H1 (cell line): ENCODE measurements at regions not wholly inside any gene's neighbourhood (a gene's known extent, or its start where the extent isn't known, plus 50 kb on each side); places are given as distances from the start of the nearest gene placed in this dataset.

Experiments
- CTCF ChIA-PET: fragments of 300-600 bp; sonication (Branson Sonifier 250); formaldehyde crosslinking; loops from one replicate; lab custom pipeline; 2021; ENCODE audit not compliant: partially characterized antibody; lab: Charles Lee
- POLR2A ChIA-PET: fragments of 300-600 bp; sonication (Branson Sonifier 250); formaldehyde crosslinking; loops from one replicate; lab custom pipeline; 2021; ENCODE audit warnings: inconsistent platforms; ENCODE audit not compliant: partially characterized antibody; lab: Charles Lee
- DNase-seq, 2 experiments: peaks; one replicate each; pipeline versions ENCODE4 v3.0.0 to v3.0.0-alpha.2; 2010 to 2022; ENCODE audit warnings: low spot score in 2 of 2, low read depth in 1 of 2, mixed read lengths in 1 of 2
- FAIRE-seq: peaks from 2 replicates; lab custom pipeline; 2011; peaks lifted over from hg19 to GRCh38; lab: Jason Lieb, UNC
- H2AFZ ChIP-seq: 2 replicates; pipeline ENCODE4 v1.8.1; 2012; ENCODE audit warnings: low read length, inconsistent platforms
- H2AK5ac ChIP-seq: 2 replicates; pipeline ENCODE4 v1.6.1; 2013; ENCODE audit warnings: low read depth, low read length
- H2BK120ac ChIP-seq: replicated peaks from 2 replicates; pipeline ENCODE3; 2013; ENCODE audit warnings: low read depth, low read length, inconsistent platforms
- H2BK12ac ChIP-seq: 2 replicates; pipeline ENCODE4 v1.6.1; 2013; ENCODE audit warnings: low read depth, low read length
- H2BK15ac ChIP-seq: 2 replicates; pipeline ENCODE4 v1.6.1; 2013; ENCODE audit warnings: low read length
- H2BK20ac ChIP-seq: 2 replicates; pipeline ENCODE4 v1.6.1; 2013; ENCODE audit warnings: low read length
- H2BK5ac ChIP-seq: 2 replicates; pipeline ENCODE4 v1.6.1; 2013; ENCODE audit warnings: low read depth, low read length
- H3K14ac ChIP-seq: 2 replicates; pipeline ENCODE4 v1.6.1; 2013; ENCODE audit warnings: inconsistent platforms; ENCODE audit not compliant: insufficient read length
- H3K18ac ChIP-seq: 2 replicates; pipeline ENCODE4 v1.6.1; 2013; ENCODE audit warnings: low read length; ENCODE audit errors: extremely low read depth
- H3K23ac ChIP-seq: 2 replicates; pipeline ENCODE4 v1.6.1; 2013; ENCODE audit warnings: inconsistent platforms; ENCODE audit not compliant: insufficient read length
- H3K23me2 ChIP-seq: 2 replicates; pipeline ENCODE4 v1.6.1; 2013; ENCODE audit warnings: low read depth, low read length
- H3K27ac ChIP-seq: 2 replicates; pipeline ENCODE4 v1.6.1; 2011; ENCODE audit warnings: low read depth, low read length, inconsistent platforms
- H3K27me3 ChIP-seq, 4 experiments: replicated peaks in 1 of 4; 1 replicate in 1 of 4; 2 replicates in 3 of 4; pipeline versions ENCODE4 v1.6.1 to v1.8.1; 2011 to 2013; ENCODE audit warnings: low read length in 3 of 4, mild to moderate bottlenecking in 3 of 4, inconsistent platforms in 2 of 4, mixed read lengths in 2 of 4, moderate library complexity in 1 of 4; ENCODE audit not compliant: control insufficient read depth in 3 of 4, insufficient read depth in 3 of 4; ENCODE audit errors: extremely low read depth in 1 of 4
- H3K36me3 ChIP-seq, 4 experiments: 2 replicates each; pipeline versions ENCODE4 v1.6.1 to v1.8.1; 2011 to 2013; ENCODE audit warnings: mild to moderate bottlenecking in 4 of 4, low read length in 3 of 4, moderate library complexity in 2 of 4, control low read depth in 1 of 4, inconsistent platforms in 1 of 4; ENCODE audit not compliant: insufficient read depth in 4 of 4, control insufficient read depth in 2 of 4
- H3K4ac ChIP-seq: replicated peaks from 2 replicates; pipeline ENCODE3; 2013; ENCODE audit warnings: low read length, low read depth, mixed read lengths, inconsistent platforms; ENCODE audit not compliant: insufficient read length
- H3K4me1 ChIP-seq, 4 experiments: replicated peaks in 1 of 4; 1 replicate in 1 of 4; 2 replicates in 3 of 4; pipeline versions ENCODE4 v1.6.1 to v1.8.1; 2011 to 2013; ENCODE audit warnings: low read length in 3 of 4, inconsistent platforms in 2 of 4, mixed read lengths in 1 of 4; ENCODE audit not compliant: insufficient read depth in 4 of 4, control insufficient read depth in 3 of 4
- H3K4me2 ChIP-seq, 2 experiments: 2 replicates each; pipeline versions ENCODE4 v1.6.1 to v1.8.1; 2011 to 2013; ENCODE audit warnings: low read depth in 2 of 2, low read length in 2 of 2, control low read depth in 1 of 2, inconsistent platforms in 1 of 2, mild to moderate bottlenecking in 1 of 2; ENCODE audit not compliant: insufficient read depth in 1 of 2
- H3K4me3 ChIP-seq, 4 experiments: fragments of 200-600, 300-600 bp in 1 of 4; sonication (generic), shearing (Covaris generic), sonication (Bioruptor Twin) in 1 of 4; 2 replicates each; pipeline versions ENCODE4 v1.5.1 to v1.8.1; 2011 to 2016; ENCODE audit warnings: low read length in 4 of 4, low read depth in 3 of 4, control low read depth in 2 of 4, inconsistent platforms in 2 of 4, mild to moderate bottlenecking in 2 of 4, mixed read lengths in 1 of 4, moderate library complexity in 1 of 4; ENCODE audit not compliant: insufficient read depth in 2 of 4; ENCODE audit errors: extremely low read depth in 1 of 4
- H3K56ac ChIP-seq: replicated peaks from 2 replicates; pipeline ENCODE3; 2013; ENCODE audit warnings: low read depth, mild to moderate bottlenecking, mixed read lengths, low read length, inconsistent platforms; ENCODE audit not compliant: insufficient read length
- H3K79me1 ChIP-seq: 2 replicates; pipeline ENCODE4 v1.6.1; 2013; ENCODE audit warnings: low read depth, low read length, control low read depth
- H3K79me2 ChIP-seq, 2 experiments: 2 replicates each; pipeline versions ENCODE4 v1.6.1 to v1.8.1; 2012 to 2013; ENCODE audit warnings: low read length in 2 of 2, mild to moderate bottlenecking in 2 of 2, inconsistent platforms in 1 of 2; ENCODE audit not compliant: insufficient read depth in 2 of 2, control insufficient read depth in 1 of 2
- H3K9ac ChIP-seq, 4 experiments: replicated peaks in 1 of 4; 1 replicate in 1 of 4; 2 replicates in 3 of 4; pipeline versions ENCODE4 v1.6.1 to v1.8.1; 2011 to 2013; ENCODE audit warnings: low read depth in 3 of 4, low read length in 3 of 4, control low read depth in 2 of 4, mild to moderate bottlenecking in 2 of 4, moderate library complexity in 2 of 4, inconsistent platforms in 1 of 4; ENCODE audit errors: extremely low read depth in 1 of 4
- H3K9me3 ChIP-seq, 2 experiments: 2 replicates each; pipeline versions ENCODE4 v1.6.1 to v1.8.1; 2012 to 2013; ENCODE audit warnings: mild to moderate bottlenecking in 2 of 2, moderate library complexity in 2 of 2, control low read depth in 1 of 2, inconsistent platforms in 1 of 2, low read depth in 1 of 2, low read length in 1 of 2, mixed read lengths in 1 of 2; ENCODE audit not compliant: insufficient read depth in 2 of 2
- H4K20me1 ChIP-seq, 2 experiments: replicated peaks in 1 of 2; 2 replicates each; pipeline versions ENCODE3 to v1.8.1; 2011 to 2013; ENCODE audit warnings: inconsistent platforms in 2 of 2, low read length in 2 of 2, mild to moderate bottlenecking in 1 of 2; ENCODE audit not compliant: insufficient read depth in 2 of 2, control insufficient read depth in 1 of 2
- H4K5ac ChIP-seq: 2 replicates; pipeline ENCODE4 v1.6.1; 2013; ENCODE audit warnings: low read length, low read depth, mixed read lengths, inconsistent platforms; ENCODE audit not compliant: insufficient read length
- H4K8ac ChIP-seq: 2 replicates; pipeline ENCODE4 v1.8.0; 2013; ENCODE audit warnings: mild to moderate bottlenecking, moderate library complexity, low read length, inconsistent platforms; ENCODE audit not compliant: insufficient read depth; ENCODE audit errors: extremely low read depth
- H4K91ac ChIP-seq: replicated peaks from 2 replicates; pipeline ENCODE3; 2013; ENCODE audit warnings: low read length, mixed read lengths, inconsistent platforms; ENCODE audit not compliant: insufficient read length
- ATF2 ChIP-seq: IDR thresholded peaks from 2 replicates; pipeline ENCODE4 v1.6.1; 2012; ENCODE audit warnings: low read length, inconsistent platforms
- ATF3 ChIP-seq: IDR thresholded peaks from 2 replicates; pipeline ENCODE4 v1.6.1; 2011; ENCODE audit warnings: low read depth, mild to moderate bottlenecking, low read length; ENCODE audit not compliant: insufficient read depth
- CREB1 ChIP-seq: IDR thresholded peaks from 2 replicates; pipeline ENCODE4 v1.6.1; 2012; ENCODE audit warnings: inconsistent platforms
- CTBP2 ChIP-seq: IDR thresholded peaks from 2 replicates; pipeline ENCODE4 v1.7.0; 2011; ENCODE audit warnings: borderline replicate concordance, mild to moderate bottlenecking, moderate library complexity, mixed read lengths, low read length; ENCODE audit not compliant: insufficient read depth, insufficient read length
- E2F6 ChIP-seq: IDR thresholded peaks from 2 replicates; pipeline ENCODE4 v1.6.1; 2012; ENCODE audit warnings: inconsistent platforms
- GTF2F1 ChIP-seq: IDR thresholded peaks from 2 replicates; pipeline ENCODE4 v1.6.1; 2012; ENCODE audit warnings: low read depth, low read length, improper control_type of control experiment, borderline replicate concordance
- POU5F1 ChIP-seq: IDR thresholded peaks from 2 replicates; pipeline ENCODE4 v1.6.1; 2011; ENCODE audit warnings: low read depth, mild to moderate bottlenecking, low read length, moderate library complexity
- RBBP5 ChIP-seq: IDR thresholded peaks from 2 replicates; pipeline ENCODE4 v1.7.1; 2012; ENCODE audit warnings: low read depth, mild to moderate bottlenecking, inconsistent platforms, low read length, moderate library complexity, borderline replicate concordance
- SAP30 ChIP-seq: fragments of 300-600 bp; sonication (generic); IDR thresholded peaks from 2 replicates; pipeline ENCODE4 v1.7.1; 2012; ENCODE audit warnings: low read length, moderate library complexity, mild to moderate bottlenecking, inconsistent platforms; ENCODE audit not compliant: insufficient read depth, insufficient replicate concordance
- SRF ChIP-seq: IDR thresholded peaks from 2 replicates; pipeline ENCODE4 v1.6.1; 2011; ENCODE audit warnings: mild to moderate bottlenecking, low read depth, low read length, moderate library complexity
- WGBS, 2 experiments: shearing (Covaris generic) in 1 of 2; methylation state at CpG; one replicate each; pipeline versions ENCODE4 v1.1.6 to v1.1.7; 2013 to 2015; ENCODE audit warnings: low lambda C conversion rate in 2 of 2, mixed read lengths in 2 of 2, inconsistent platforms in 1 of 2, low coverage in 1 of 2, missing lambda C conversion rate in 1 of 2; ENCODE audit not compliant: insufficient replicate concordance in 2 of 2, insufficient coverage in 1 of 2, insufficient read length in 1 of 2; ENCODE audit errors: extremely low coverage in 1 of 2, missing lambda C conversion rate in 1 of 2; 5-methylcytosine and 5-hydroxymethylcytosine counted together

GRCh38 chr1:13899856-13900255 is 199.9 kb downstream of the PRDM2 start:
- H2AK5ac ChIP-seq = no peak overlapping the region
- peaks cover under 1 to 11% (median 1%) of the 10 kb centered on the region in 4 experiments; a peak in 4 of 7 replicates for H3K27me3 ChIP-seq
- no peak overlapping the region for H3K9ac ChIP-seq
- FAIRE-seq (no peak), DNase-seq (no peak)
- no peak overlapping the region for H3K4me3 ChIP-seq
- no peak overlapping the region for H3K56ac ChIP-seq
- H2BK120ac ChIP-seq = no peak overlapping the region
- H3K9me3 ChIP-seq = peaks cover 0 to 3% of the 10 kb centered on the region in 2 experiments; a peak in 2 of 4 replicates
- H4K8ac ChIP-seq = no peak overlapping the region
- no peaks in the 10 kb centered on the region for H3K79me2 ChIP-seq
- no peak overlapping the region for H2BK12ac ChIP-seq
- POLR2A ChIA-PET = no interaction called here
- no peaks in the 10 kb centered on the region for H4K20me1 ChIP-seq
- no peak overlapping the region for H3K27ac ChIP-seq
- 88% methylated on average over 7 of the region's 7 CpGs; no CpG with 5 or more reads in 1 of the 2 experiments for WGBS, 2 experiments
- H3K4me1 ChIP-seq = peaks cover 0 to 3% (median 0%) of the 10 kb centered on the region in 4 experiments; a peak in 1 of 7 replicates
- no peak overlapping the region for H4K5ac ChIP-seq
- H2BK20ac ChIP-seq = no peak overlapping the region
- CTCF ChIA-PET = no interaction called here
- H3K36me3 ChIP-seq = no peaks in the 10 kb centered on the region
- no peak overlapping the region for H3K18ac ChIP-seq
- no peak overlapping the region for H4K91ac ChIP-seq
- H3K23me2 ChIP-seq = no peaks in the 10 kb centered on the region
- no peak overlapping the region for H3K14ac ChIP-seq
- H2BK15ac ChIP-seq = no peak overlapping the region
- H3K4me2 ChIP-seq = no peak overlapping the region
- H3K23ac ChIP-seq = no peak overlapping the region
- no peak overlapping the region for H2BK5ac ChIP-seq
- H3K4ac ChIP-seq = no peak overlapping the region
- TF ChIP-seq CREB1 = no peak
- TF ChIP-seq SRF = no peak
- TF ChIP-seq ATF3 = no peak
- TF ChIP-seq E2F6 = no peak
- no peak for TF ChIP-seq CTBP2
- no peak for TF ChIP-seq GTF2F1
- no peak for TF ChIP-seq POU5F1
- no peak for TF ChIP-seq SAP30
- TF ChIP-seq ATF2 = no peak
- no peak for TF ChIP-seq RBBP5
- no peaks in the 10 kb centered on the region for H3K79me1 ChIP-seq
- no peak overlapping the region for H2AFZ ChIP-seq
